ENCODE measurements at regions not wholly inside any gene's neighbourhood (a gene's known extent, or its start where the extent isn't known, plus 50 kb on each side); places are given as distances from the start of the nearest gene placed in this dataset.

GRCh38 chr4:8671712-8672290, 79.2 kb downstream of the CPZ start:
- SMC1A ChIA-PET (ENCODE audit: uncharacterized antibody, unreplicated experiment): no interaction called here
- no peaks in the 10 kb centered on the region for H3K79me2 ChIP-seq (ENCODE audit: control insufficient read depth, insufficient read depth, low read length)
- in situ Hi-C loops (cut with MboI): no loop called here
- ATAC-seq (no peak), DNase-seq (ENCODE audit: low read depth, low spot score) (no peak), FAIRE-seq (no peak)
- H4K20me1 ChIP-seq (ENCODE audit: control insufficient read depth, insufficient read depth): no peaks in the 10 kb centered on the region
- no peak overlapping the region for H3K27ac ChIP-seq (ENCODE audit: control insufficient read depth, insufficient read depth)
- no peaks in the 10 kb centered on the region for H3K9me3 ChIP-seq (replicated peaks; ENCODE audit: control insufficient read depth, insufficient read depth, low read length)
- no peak overlapping the region for H3K4me3 ChIP-seq
- RAD21 ChIA-PET (ENCODE audit: unreplicated experiment): no interaction called here
- no peaks in the 10 kb centered on the region for H3K36me3 ChIP-seq (ENCODE audit: control insufficient read depth in 2 of 2, insufficient read depth in 2 of 2, low read length in 1 of 2)
- H2AFZ ChIP-seq (ENCODE audit: control insufficient read depth, low read depth, low read length): no peak overlapping the region
- intact Hi-C loops (cut with micrococcal nuclease; ENCODE audit: unreplicated experiment): no loop called here
- no peak for TF ChIP-seq HDAC2 (IDR thresholded peaks at IDR 0.05)
- no peak for TF ChIP-seq EP300 (IDR thresholded peaks at IDR 0.05; ENCODE audit: borderline replicate concordance in 1 of 2, control insufficient read depth in 1 of 2, low read depth in 2 of 2, low read length in 2 of 2)
- no peak for TF ChIP-seq CHD1 (IDR thresholded peaks at IDR 0.05; ENCODE audit: low read depth, low read length)
- TF ChIP-seq RCOR1 (conservative IDR thresholded peaks at IDR 0.05; ENCODE audit: low read depth, low read length): no peak
- TF ChIP-seq MTA2 (IDR thresholded peaks at IDR 0.05; ENCODE audit: low read depth): no peak
- no peak for TF ChIP-seq SMARCA5 (IDR thresholded peaks at IDR 0.05)
- no peak for TF ChIP-seq NFIC (IDR thresholded peaks at IDR 0.05; ENCODE audit: low read depth, low read length)
- no peak for TF ChIP-seq MYC (IDR thresholded peaks at IDR 0.05; ENCODE audit: insufficient read depth, insufficient read length, insufficient replicate concordance, low read length, severe bottlenecking)
- no peak for TF ChIP-seq HSF1 (IDR thresholded peaks at IDR 0.05; ENCODE audit: low read depth, low read length)
- no peak for TF ChIP-seq RAD21 (IDR thresholded peaks at IDR 0.05; ENCODE audit: insufficient read depth, low read depth, low read length)
- no peak for TF ChIP-seq JUND (IDR thresholded peaks at IDR 0.05; ENCODE audit: low read depth, low read length)
- TF ChIP-seq, protein P1, sequence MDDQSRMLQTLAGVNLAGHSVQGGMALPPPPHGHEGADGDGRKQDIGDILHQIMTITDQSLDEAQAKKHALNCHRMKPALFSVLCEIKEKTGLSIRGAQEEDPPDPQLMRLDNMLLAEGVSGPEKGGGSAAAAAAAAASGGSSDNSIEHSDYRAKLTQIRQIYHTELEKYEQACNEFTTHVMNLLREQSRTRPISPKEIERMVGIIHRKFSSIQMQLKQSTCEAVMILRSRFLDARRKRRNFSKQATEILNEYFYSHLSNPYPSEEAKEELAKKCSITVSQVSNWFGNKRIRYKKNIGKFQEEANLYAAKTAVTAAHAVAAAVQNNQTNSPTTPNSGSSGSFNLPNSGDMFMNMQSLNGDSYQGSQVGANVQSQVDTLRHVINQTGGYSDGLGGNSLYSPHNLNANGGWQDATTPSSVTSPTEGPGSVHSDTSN (IDR thresholded peaks at IDR 0.05; ENCODE audit: insufficient replicate concordance, low read depth, low read length): no peak
- TF ChIP-seq CEBPZ (IDR thresholded peaks at IDR 0.05; ENCODE audit: low read depth, low read length): no peak
- TF ChIP-seq IKZF2 (IDR thresholded peaks at IDR 0.05): no peak
- TF ChIP-seq ZNF592 (IDR thresholded peaks at IDR 0.05): no peak
- WGBS (ENCODE audit: insufficient coverage, insufficient replicate concordance, low lambda C conversion rate, missing lambda C conversion rate): 9% methylated on average over 10 of the region's 10 CpGs
- no peaks in the 10 kb centered on the region; a peak in 1 of 4 replicates for H3K27me3 ChIP-seq (replicated peaks in 1 of 2; ENCODE audit: control insufficient read depth in 2 of 2, insufficient read depth in 2 of 2, low read length in 1 of 2)
- no peaks in the 10 kb centered on the region for H3K4me1 ChIP-seq (ENCODE audit: control insufficient read depth, insufficient read depth, low read length)
- no peak overlapping the region for H3K4me2 ChIP-seq (ENCODE audit: control insufficient read depth, insufficient read depth)
- CTCF ChIA-PET: no interaction called here
- no TSS peak for BruUV-seq (replicated peaks)
- POLR2A ChIA-PET: no interaction called here
- no peak overlapping the region for H3K9ac ChIP-seq (ENCODE audit: control insufficient read depth, insufficient read depth, low read length)
